ENCODE measurements at regions not wholly inside any gene's neighbourhood (a gene's known extent, or its start where the extent isn't known, plus 50 kb on each side); places are given as distances from the start of the nearest gene placed in this dataset.
"Not testable (repeated sequence)": the region's sequence is repeated elsewhere in the genome, so short reads cannot be mapped to it uniquely, and the experiment has no call there.

DNA sequence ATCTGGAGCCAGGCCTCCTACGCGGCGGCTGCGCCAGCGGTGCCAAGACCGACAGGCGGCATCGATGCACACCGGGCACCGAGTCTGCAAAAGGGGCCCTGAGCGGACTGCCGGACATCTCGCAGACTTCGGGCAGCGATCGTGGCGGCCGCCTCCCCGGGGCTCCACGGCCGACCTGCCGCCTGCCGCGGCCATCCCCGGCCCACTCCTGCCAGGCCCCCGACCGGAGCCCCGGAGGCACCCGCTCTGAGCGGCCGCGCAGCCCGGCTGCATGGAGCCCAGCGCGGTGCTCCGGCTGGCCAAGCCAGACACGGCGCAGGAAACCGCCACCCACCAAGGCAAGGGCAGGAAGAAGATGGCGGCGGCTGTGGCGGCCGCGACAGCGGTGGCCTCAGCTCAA, 154.2 kb upstream of the KCTD7 start:
- no peak for DNase-seq (ENCODE audit: extremely low spot score, unreplicated experiment)
- TF ChIP-seq, protein P1, sequence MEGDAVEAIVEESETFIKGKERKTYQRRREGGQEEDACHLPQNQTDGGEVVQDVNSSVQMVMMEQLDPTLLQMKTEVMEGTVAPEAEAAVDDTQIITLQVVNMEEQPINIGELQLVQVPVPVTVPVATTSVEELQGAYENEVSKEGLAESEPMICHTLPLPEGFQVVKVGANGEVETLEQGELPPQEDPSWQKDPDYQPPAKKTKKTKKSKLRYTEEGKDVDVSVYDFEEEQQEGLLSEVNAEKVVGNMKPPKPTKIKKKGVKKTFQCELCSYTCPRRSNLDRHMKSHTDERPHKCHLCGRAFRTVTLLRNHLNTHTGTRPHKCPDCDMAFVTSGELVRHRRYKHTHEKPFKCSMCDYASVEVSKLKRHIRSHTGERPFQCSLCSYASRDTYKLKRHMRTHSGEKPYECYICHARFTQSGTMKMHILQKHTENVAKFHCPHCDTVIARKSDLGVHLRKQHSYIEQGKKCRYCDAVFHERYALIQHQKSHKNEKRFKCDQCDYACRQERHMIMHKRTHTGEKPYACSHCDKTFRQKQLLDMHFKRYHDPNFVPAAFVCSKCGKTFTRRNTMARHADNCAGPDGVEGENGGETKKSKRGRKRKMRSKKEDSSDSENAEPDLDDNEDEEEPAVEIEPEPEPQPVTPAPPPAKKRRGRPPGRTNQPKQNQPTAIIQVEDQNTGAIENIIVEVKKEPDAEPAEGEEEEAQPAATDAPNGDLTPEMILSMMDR (IDR thresholded peaks at IDR 0.05), result no peak
- Mint-ChIP-seq H3K27ac (ENCODE audit: unreplicated experiment) (no peak overlapping the region), H3K36me3 (ENCODE audit: unreplicated experiment) (peaks cover 21% of the 10 kb centered on the region), H3K27me3 (ENCODE audit: unreplicated experiment) (no peaks in the 10 kb centered on the region), H3K4me1 (ENCODE audit: unreplicated experiment) (no peaks in the 10 kb centered on the region), H3K4me3 (ENCODE audit: unreplicated experiment) (no peak overlapping the region), H3K9me3 (ENCODE audit: unreplicated experiment) (no peaks in the 10 kb centered on the region)

DNA sequence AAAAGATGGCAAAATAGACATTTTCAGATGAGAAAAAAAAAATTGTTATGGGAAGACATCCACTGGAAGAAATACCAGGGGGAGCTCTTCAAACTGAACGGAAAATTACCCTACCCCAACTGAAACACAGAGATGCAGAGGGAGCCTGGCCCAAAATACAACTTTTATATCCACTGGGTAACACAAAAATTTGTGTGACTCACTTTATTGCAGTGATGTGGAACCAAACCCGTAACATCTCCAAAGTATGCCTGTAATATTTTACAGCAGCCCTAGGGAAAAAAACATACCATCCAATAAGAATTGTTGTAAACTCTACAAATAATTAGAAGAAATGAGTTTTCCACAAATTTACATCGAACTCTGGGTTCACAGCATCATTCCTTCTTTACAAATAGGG, 152.6 kb upstream of the KCTD7 start:
- H3K4me1 Mint-ChIP-seq (ENCODE audit: unreplicated experiment); H3K27me3 Mint-ChIP-seq (ENCODE audit: unreplicated experiment); H3K27ac Mint-ChIP-seq (ENCODE audit: unreplicated experiment); DNase-seq (ENCODE audit: extremely low spot score, unreplicated experiment); H3K4me3 Mint-ChIP-seq (ENCODE audit: unreplicated experiment); H3K9me3 Mint-ChIP-seq (ENCODE audit: unreplicated experiment): not testable (repeated sequence)
- peaks cover 32% of the 10 kb centered on the region for H3K36me3 Mint-ChIP-seq (ENCODE audit: unreplicated experiment)

DNA sequence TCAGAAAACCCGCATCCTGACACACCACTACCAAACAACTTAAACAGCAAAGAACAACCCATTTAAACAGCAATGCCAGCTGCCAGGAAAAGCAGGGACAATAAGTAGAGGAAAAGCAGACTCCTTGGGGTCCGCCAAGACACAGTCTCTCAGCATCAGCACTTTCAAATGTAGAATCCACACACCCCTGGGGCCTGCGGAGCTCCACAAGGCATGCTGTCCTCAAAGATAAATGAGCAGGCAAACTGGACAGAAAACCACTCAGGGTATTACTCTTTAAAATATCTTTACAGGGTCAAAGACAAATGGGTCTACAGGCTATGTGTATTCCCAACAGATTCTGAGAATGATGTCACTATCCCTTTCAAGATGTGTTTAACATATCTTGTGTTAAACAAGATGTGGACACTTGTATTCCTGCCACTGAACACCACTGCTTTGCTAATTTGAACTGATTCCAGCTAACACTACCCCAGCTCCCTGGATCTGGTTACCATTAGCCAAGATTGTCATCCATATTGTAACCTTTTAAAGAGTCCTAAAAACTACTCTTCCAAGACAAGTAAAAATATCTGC, 150.8 kb upstream of the KCTD7 start:
- peaks cover 36% of the 10 kb centered on the region for H3K36me3 Mint-ChIP-seq (ENCODE audit: unreplicated experiment)
- H3K27ac Mint-ChIP-seq (ENCODE audit: unreplicated experiment), result not testable (repeated sequence)

DNA sequence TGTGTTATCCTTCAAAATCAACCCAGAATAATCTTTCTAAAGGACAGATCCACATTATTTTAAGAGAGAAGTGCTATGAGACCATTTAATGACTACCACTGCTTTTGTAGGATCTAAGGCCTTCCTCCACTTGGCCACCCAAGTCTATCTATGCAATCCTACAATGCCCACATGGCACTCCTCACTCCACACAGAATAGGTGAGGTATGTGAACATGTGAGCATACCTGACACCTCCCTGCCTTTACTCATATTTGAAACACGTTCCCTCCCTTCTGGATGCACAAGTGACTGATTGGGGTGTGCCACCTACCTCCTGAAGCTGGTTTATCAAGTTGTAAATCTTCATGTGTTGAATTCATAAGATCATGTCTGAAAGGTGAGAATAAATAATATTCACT, 147.5 kb upstream of the KCTD7 start:
- peaks cover 41% of the 10 kb centered on the region for H3K36me3 Mint-ChIP-seq (ENCODE audit: unreplicated experiment)

More for the DNA sequence above, 150.8 kb upstream of the KCTD7 start:
- not testable (repeated sequence) for H3K4me3 Mint-ChIP-seq (ENCODE audit: unreplicated experiment); H3K27me3 Mint-ChIP-seq (ENCODE audit: unreplicated experiment); DNase-seq (ENCODE audit: extremely low spot score, unreplicated experiment); H3K4me1 Mint-ChIP-seq (ENCODE audit: unreplicated experiment); H3K9me3 Mint-ChIP-seq (ENCODE audit: unreplicated experiment)

DNA sequence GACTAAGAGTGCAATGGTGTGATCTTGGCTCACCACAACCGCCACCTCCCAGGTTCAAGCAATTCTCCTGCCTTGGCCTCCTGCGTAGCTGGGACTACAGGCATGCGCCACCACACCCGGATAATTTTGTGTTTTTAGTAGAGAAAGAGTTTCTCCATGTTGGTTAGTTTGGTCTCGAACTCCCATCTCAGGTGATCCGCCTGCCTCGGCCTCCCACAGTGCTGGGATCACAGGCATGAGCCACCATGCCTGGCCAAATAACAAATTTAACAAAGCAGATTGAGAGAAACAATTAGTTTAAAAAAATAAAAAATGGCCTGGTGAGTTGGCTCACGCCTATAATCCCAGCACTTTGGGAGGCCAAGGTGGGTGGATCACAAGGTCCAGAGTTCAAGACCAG, 139.6 kb upstream of the KCTD7 start:
- peak; percentile 54 for DNase-seq (ENCODE audit: extremely low spot score, unreplicated experiment)
- H3K4me1 Mint-ChIP-seq (ENCODE audit: unreplicated experiment), result peaks cover 18% of the 10 kb centered on the region
- not testable (repeated sequence) for H3K4me3 Mint-ChIP-seq (ENCODE audit: unreplicated experiment); H3K27ac Mint-ChIP-seq (ENCODE audit: unreplicated experiment); H3K9me3 Mint-ChIP-seq (ENCODE audit: unreplicated experiment); H3K27me3 Mint-ChIP-seq (ENCODE audit: unreplicated experiment)
- H3K36me3 Mint-ChIP-seq (ENCODE audit: unreplicated experiment), result peaks cover 12% of the 10 kb centered on the region

More for the DNA sequence above, 147.5 kb upstream of the KCTD7 start:
- H3K27ac Mint-ChIP-seq (ENCODE audit: unreplicated experiment); H3K9me3 Mint-ChIP-seq (ENCODE audit: unreplicated experiment); H3K4me3 Mint-ChIP-seq (ENCODE audit: unreplicated experiment); H3K27me3 Mint-ChIP-seq (ENCODE audit: unreplicated experiment); H3K4me1 Mint-ChIP-seq (ENCODE audit: unreplicated experiment); DNase-seq (ENCODE audit: extremely low spot score, unreplicated experiment): not testable (repeated sequence)

DNA sequence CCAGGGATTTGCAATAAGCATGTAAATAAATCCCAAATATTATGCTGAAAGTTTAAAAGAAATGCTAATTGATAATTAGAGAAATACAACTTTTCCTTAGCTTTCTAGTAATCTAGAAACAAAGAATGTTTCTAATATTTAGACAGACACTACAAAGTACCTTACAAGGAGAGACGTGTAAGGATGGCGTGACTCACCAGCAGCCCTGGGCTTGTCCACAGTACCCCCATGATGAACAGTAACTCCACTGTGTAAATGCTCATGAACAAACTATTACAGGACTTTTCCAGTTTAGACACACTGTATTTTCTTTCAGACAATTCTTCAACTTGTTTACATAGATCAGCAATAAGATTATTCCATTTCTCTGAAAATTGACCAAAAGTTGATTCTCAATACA, 138.9 kb upstream of the KCTD7 start:
- peaks cover 18% of the 10 kb centered on the region for H3K4me1 Mint-ChIP-seq (ENCODE audit: unreplicated experiment)
- not testable (repeated sequence) for H3K9me3 Mint-ChIP-seq (ENCODE audit: unreplicated experiment); H3K27ac Mint-ChIP-seq (ENCODE audit: unreplicated experiment); H3K27me3 Mint-ChIP-seq (ENCODE audit: unreplicated experiment); DNase-seq (ENCODE audit: extremely low spot score, unreplicated experiment); H3K4me3 Mint-ChIP-seq (ENCODE audit: unreplicated experiment)
- H3K36me3 Mint-ChIP-seq (ENCODE audit: unreplicated experiment), result peaks cover 11% of the 10 kb centered on the region

DNA sequence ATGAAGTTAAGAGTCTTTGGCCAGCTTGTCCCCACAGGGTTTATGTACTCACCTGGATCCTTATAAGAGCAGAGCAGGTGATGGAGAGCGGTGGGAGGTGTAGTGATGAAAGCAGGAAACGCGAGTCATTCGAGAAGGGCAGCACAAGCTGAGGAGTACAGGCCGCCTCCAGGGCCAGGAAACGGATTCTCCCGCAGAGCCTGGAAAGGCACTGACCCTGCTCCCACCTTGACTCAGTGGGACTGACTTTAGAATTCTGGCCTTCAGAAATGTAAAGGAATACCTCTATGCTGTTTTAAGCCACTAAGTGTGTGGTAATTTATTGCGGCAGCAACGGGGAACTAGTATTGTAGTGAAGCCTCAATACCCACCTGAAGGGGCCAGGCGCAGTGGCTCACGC, 137.7 kb upstream of the KCTD7 start:
- not testable (repeated sequence) for H3K27me3 Mint-ChIP-seq (ENCODE audit: unreplicated experiment); H3K9me3 Mint-ChIP-seq (ENCODE audit: unreplicated experiment); H3K27ac Mint-ChIP-seq (ENCODE audit: unreplicated experiment); H3K4me3 Mint-ChIP-seq (ENCODE audit: unreplicated experiment); H3K36me3 Mint-ChIP-seq (ENCODE audit: unreplicated experiment)
- peaks cover 18% of the 10 kb centered on the region for H3K4me1 Mint-ChIP-seq (ENCODE audit: unreplicated experiment)
- peak; percentile 51 for DNase-seq (ENCODE audit: extremely low spot score, unreplicated experiment)

DNA sequence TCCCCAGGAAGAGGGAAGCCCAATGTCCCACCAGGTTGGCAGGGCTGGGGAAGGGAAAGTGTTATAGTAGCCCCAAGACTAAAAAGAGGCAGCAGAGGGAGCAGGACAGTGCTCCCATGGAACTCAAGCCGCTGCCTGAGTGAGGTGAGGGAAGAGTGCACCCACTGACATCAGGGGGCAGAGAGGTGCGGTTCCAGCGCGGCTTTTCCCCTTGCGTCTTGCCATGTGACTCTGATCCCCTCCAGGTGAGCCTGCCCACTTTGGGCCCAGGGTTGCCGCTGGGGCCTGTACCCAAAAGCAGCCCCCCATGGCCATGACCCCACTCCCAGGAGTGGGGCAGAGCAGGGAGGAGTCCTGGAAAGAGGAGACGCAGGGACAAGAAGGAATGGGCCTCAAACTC, 136.3 kb upstream of the KCTD7 start:
- Mint-ChIP-seq H3K4me1 (ENCODE audit: unreplicated experiment) (peaks cover 18% of the 10 kb centered on the region), H3K4me3 (ENCODE audit: unreplicated experiment) (peak overlapping the region; percentile 92), H3K27ac (ENCODE audit: unreplicated experiment) (peak overlapping the region; percentile 98)
- not testable (repeated sequence) for H3K36me3 Mint-ChIP-seq (ENCODE audit: unreplicated experiment); H3K27me3 Mint-ChIP-seq (ENCODE audit: unreplicated experiment); H3K9me3 Mint-ChIP-seq (ENCODE audit: unreplicated experiment)
- peak; percentile 57 for DNase-seq (ENCODE audit: extremely low spot score, unreplicated experiment)

Measured in osteocyte (in vitro differentiated cells).